A549 (cell line): ENCODE measurements at regions not wholly inside any gene's neighbourhood (a gene's known extent, or its start where the extent isn't known, plus 50 kb on each side); places are given as distances from the start of the nearest gene placed in this dataset.

Experiments used
- ATAC-seq, 2 experiments: fragments of 200-7000 bp in 1 of 2; fragments of >200 bp in 1 of 2; cut with Nextera tagmentation in 1 of 2; cut with Tn5 transposase in 1 of 2; 3 replicates each; pipeline versions ENCODE4 v1.8.0 to v1.9.1; 2018 to 2020; ENCODE audit warnings: mild to moderate bottlenecking in 1 of 2, moderate library complexity in 1 of 2
- CTCF ChIA-PET: fragments of 300-600 bp; sonication (Branson Sonifier 250); formaldehyde crosslinking; extraction: SDS; loops from one replicate; lab custom pipeline; 2021; ENCODE audit warnings: antibody characterized with exemption, inconsistent platforms; lab: Yijun Ruan, JAX
- POLR2A ChIA-PET: fragments of 350-600 bp; formaldehyde crosslinking; extraction: SDS; loops from one replicate; lab custom pipeline; 2021; ENCODE audit warnings: antibody characterized with exemption, inconsistent platforms; lab: Yijun Ruan, JAX
- DNase-seq, 2 experiments: peaks; one replicate each; pipeline versions ENCODE4 v3.0.0 to v3.0.0-alpha.2; 2011 to 2016; ENCODE audit warnings: low read depth in 1 of 2, low spot score in 1 of 2
- FAIRE-seq: peaks from 2 replicates; lab custom pipeline; 2011; peaks lifted over from hg19 to GRCh38; lab: Jason Lieb, UNC
- H3K27ac ChIP-seq, 2 experiments: fragments of >200 bp; sonication (Bioruptor Twin); formaldehyde crosslinking; 3 replicates each; pipeline ENCODE4 v1.5.1; 2016 to 2017
- H3K4me1 ChIP-seq: fragments of >200 bp; sonication (Bioruptor Twin); formaldehyde crosslinking; 3 replicates; pipeline ENCODE4 v1.6.1; 2016
- H3K4me2 ChIP-seq: fragments of >200 bp; sonication (Bioruptor Twin); formaldehyde crosslinking; 3 replicates; pipeline ENCODE4 v1.6.1; 2016
- H3K4me3 ChIP-seq: fragments of >200 bp; sonication (Bioruptor Twin); formaldehyde crosslinking; 3 replicates; pipeline ENCODE4 v1.5.1; 2016
- H3K9me3 ChIP-seq: fragments of >200 bp; sonication (Bioruptor Twin); formaldehyde crosslinking; 3 replicates; pipeline ENCODE4 v1.6.1; 2016
- CBX8 ChIP-seq: fragments of 200-600 bp; sonication (generic); IDR thresholded peaks from 2 replicates; pipeline ENCODE4 v1.6.1; 2016
- CHD4 ChIP-seq: fragments of 200-600 bp; sonication (generic); IDR thresholded peaks from 2 replicates; pipeline ENCODE4 v1.6.1; 2016; ENCODE audit warnings: antibody characterized with exemption, mild to moderate bottlenecking, borderline replicate concordance
- FOSB ChIP-seq: fragments of 250-450 bp; sonication (Bioruptor Pico); IDR thresholded peaks from 2 replicates; pipeline ENCODE4 v1.5.0; 2020; ENCODE audit warnings: mild to moderate bottlenecking, moderate library complexity
- HEYL ChIP-seq: fragments of 250-450 bp; sonication (Bioruptor Pico); IDR thresholded peaks from 2 replicates; pipeline ENCODE4 v1.8.0; 2021; ENCODE audit warnings: mild to moderate bottlenecking, moderate library complexity
- HOXB5 ChIP-seq: fragments of 250-450 bp; sonication (Bioruptor Pico); IDR thresholded peaks from 2 replicates; pipeline ENCODE4 v1.5.0; 2020; ENCODE audit warnings: mild to moderate bottlenecking, moderate library complexity
- JUNB ChIP-seq: fragments of >200 bp; sonication (Bioruptor Twin); formaldehyde crosslinking; IDR thresholded peaks from 2 replicates; pipeline ENCODE4 v1.6.1; 2016
- KDM1A ChIP-seq: fragments of 200-600 bp; sonication (generic); IDR thresholded peaks from 2 replicates; pipeline ENCODE4 v1.6.1; 2016; ENCODE audit warnings: low read depth, mild to moderate bottlenecking
- KDM5A ChIP-seq: fragments of 200-600 bp; sonication (generic); IDR thresholded peaks from 2 replicates; pipeline ENCODE4 v1.6.1; 2016; ENCODE audit warnings: antibody characterized with exemption, mild to moderate bottlenecking
- MAFK ChIP-seq: fragments of 450-650 bp; IDR thresholded peaks from 2 replicates; pipeline ENCODE4 v1.6.1; 2014; ENCODE audit not compliant: partially characterized antibody
- NFE2L2 ChIP-seq: fragments of 150-350 bp; conservative IDR thresholded peaks from 2 replicates; pipeline ENCODE4 v1.6.1; 2014; ENCODE audit warnings: low read length
- NPAS2 ChIP-seq: fragments of 250-450 bp; sonication (Bioruptor Pico); IDR thresholded peaks from 2 replicates; pipeline ENCODE4 v1.8.0; 2022; ENCODE audit warnings: mild to moderate bottlenecking, moderate library complexity, borderline replicate concordance
- PHF8 ChIP-seq: fragments of 200-600 bp; sonication (generic); IDR thresholded peaks from 2 replicates; pipeline ENCODE4 v1.6.1; 2016; ENCODE audit warnings: low read depth, mild to moderate bottlenecking, antibody characterized with exemption, moderate library complexity, borderline replicate concordance
- POLR2A ChIP-seq: IDR thresholded peaks from 2 replicates; pipeline ENCODE4 v1.6.1; 2012; ENCODE audit warnings: mild to moderate bottlenecking, low read length
- POLR2AphosphoS2 ChIP-seq: conservative IDR thresholded peaks from 2 replicates; pipeline ENCODE4 v1.6.1; 2012; ENCODE audit warnings: low read length, improper control_type of control experiment, inconsistent platforms
- RFX5 ChIP-seq: fragments of 450-650 bp; IDR thresholded peaks from 2 replicates; pipeline ENCODE4 v1.7.1; 2014; ENCODE audit warnings: antibody characterized with exemption, mild to moderate bottlenecking, moderate library complexity
- RNF2 ChIP-seq: fragments of 200-600 bp; sonication (generic); IDR thresholded peaks from 2 replicates; pipeline ENCODE4 v1.6.1; 2016; ENCODE audit warnings: low read depth, mild to moderate bottlenecking, antibody characterized with exemption, moderate library complexity, borderline replicate concordance
- SREBF2 ChIP-seq: fragments of 450-650 bp; IDR thresholded peaks from 2 replicates; pipeline ENCODE4 v1.6.1; 2014; ENCODE audit warnings: mild to moderate bottlenecking, moderate library complexity
- ZC3H11A ChIP-seq: fragments of 450-650 bp; IDR thresholded peaks from 2 replicates; pipeline ENCODE4 v1.6.1; 2014; ENCODE audit warnings: antibody characterized with exemption, mild to moderate bottlenecking
- ZFP36 ChIP-seq: fragments of 450-650 bp; IDR thresholded peaks from 2 replicates; pipeline ENCODE4 v1.6.1; 2014; ENCODE audit warnings: borderline replicate concordance; ENCODE audit not compliant: partially characterized antibody
- ZNF302 ChIP-seq: fragments of 250-450 bp; sonication (Bioruptor Pico); IDR thresholded peaks from 2 replicates; pipeline ENCODE4 v1.9.0; 2021; ENCODE audit warnings: inconsistent platforms, mild to moderate bottlenecking, moderate library complexity
- WGBS: methylation state at CpG from one replicate; pipeline ENCODE4 v1.1.6; 2017; ENCODE audit errors: missing lambda C conversion rate; 5-methylcytosine and 5-hydroxymethylcytosine counted together
- TF ChIP-seq, protein P1 (sequence below): IDR thresholded peaks from 2 replicates; pipeline ENCODE4 v1.6.1; 2012
- TF ChIP-seq, protein P2 (sequence below): IDR thresholded peaks from 2 replicates; pipeline ENCODE4 v1.6.1; 2012; ENCODE audit warnings: low read depth, borderline replicate concordance
- TF ChIP-seq, protein P3 (sequence below): fragments of 150-350 bp; IDR thresholded peaks from 2 replicates; pipeline ENCODE4 v1.6.1; 2014; ENCODE audit warnings: low read depth, mild to moderate bottlenecking, low read length
- TF ChIP-seq, protein P4 (sequence below): fragments of >200 bp; sonication (Bioruptor Twin); formaldehyde crosslinking; IDR thresholded peaks from 2 replicates; pipeline ENCODE4 v1.6.1; 2016
- TF ChIP-seq, protein P5 (sequence below): fragments of >200 bp; sonication (Bioruptor Twin); formaldehyde crosslinking; IDR thresholded peaks from 3 replicates; pipeline ENCODE4 v1.6.1; 2016

DNA sequence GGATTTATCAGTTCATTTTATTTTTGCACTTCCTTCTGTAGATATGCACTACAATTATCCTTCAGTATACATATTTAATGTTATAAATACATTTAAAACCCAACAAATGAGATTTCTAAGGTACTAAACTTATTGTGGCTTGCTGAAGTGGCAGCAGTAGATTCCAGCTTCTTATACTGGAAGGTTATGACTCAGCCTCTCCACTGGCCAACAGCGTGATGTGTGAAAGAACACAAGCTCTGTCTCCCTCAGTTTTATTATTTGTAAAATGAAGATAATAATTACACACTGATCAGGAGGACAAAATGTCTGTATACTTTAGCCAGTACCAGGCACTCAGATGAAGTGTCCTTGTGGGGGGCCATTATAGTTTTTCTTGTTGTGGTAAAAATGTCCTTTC lies 1147.1 kb downstream of the CNTNAP5 start:
- H3K4me2 ChIP-seq, result no peak overlapping the region
- CTCF ChIA-PET, result no interaction called here
- H3K27ac ChIP-seq, result no peak overlapping the region
- H3K4me3 ChIP-seq, result no peak overlapping the region
- H3K4me1 ChIP-seq, result no peaks in the 10 kb centered on the region
- FAIRE-seq, result no peak
- no peak for ATAC-seq
- H3K9me3 ChIP-seq, result no peaks in the 10 kb centered on the region
- no peak for DNase-seq
- no peak for TF ChIP-seq KDM1A
- POLR2A ChIA-PET, result no interaction called here
- WGBS, result 0% methylated on average over 1 of the region's 1 CpG

DNA sequence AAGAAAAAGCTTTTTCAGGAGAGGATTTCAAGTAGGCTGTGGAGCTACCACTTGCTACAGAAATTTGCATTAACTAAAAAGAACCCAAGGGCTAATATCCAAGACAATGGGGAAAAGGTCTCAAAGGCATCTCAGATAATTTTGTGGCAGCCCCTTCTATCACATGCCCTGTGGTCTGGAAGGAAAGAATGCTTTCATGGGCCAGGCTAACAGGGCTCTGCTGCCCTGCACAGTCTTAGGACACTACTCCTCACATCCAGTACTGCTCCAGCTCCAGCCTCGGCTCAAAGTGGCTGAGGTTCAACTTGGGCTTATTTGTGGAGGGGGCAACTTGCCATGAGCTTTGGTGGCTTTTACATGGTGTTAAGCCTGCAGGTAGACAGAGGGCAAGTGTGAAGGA lies 1150.3 kb downstream of the CNTNAP5 start:
- DNase-seq, result no peak
- Histone ChIP-seq H3K9me3 (no peaks in the 10 kb centered on the region), H3K4me1 (no peaks in the 10 kb centered on the region), H3K4me2 (no peak overlapping the region), H3K4me3 (no peak overlapping the region), H3K27ac (no peak overlapping the region)
- ChIA-PET POLR2A (no interaction called here), CTCF (interaction anchor here (1.3 kb wide), 1 partner anchor 18 kb away, joined by 3 read pairs; no protein-coding TSS in a partner anchor)
- no peak for FAIRE-seq
- ATAC-seq, result no peak
- no peak for TF ChIP-seq POLR2A
- no peak for TF ChIP-seq JUNB
- TF ChIP-seq, protein P1, sequence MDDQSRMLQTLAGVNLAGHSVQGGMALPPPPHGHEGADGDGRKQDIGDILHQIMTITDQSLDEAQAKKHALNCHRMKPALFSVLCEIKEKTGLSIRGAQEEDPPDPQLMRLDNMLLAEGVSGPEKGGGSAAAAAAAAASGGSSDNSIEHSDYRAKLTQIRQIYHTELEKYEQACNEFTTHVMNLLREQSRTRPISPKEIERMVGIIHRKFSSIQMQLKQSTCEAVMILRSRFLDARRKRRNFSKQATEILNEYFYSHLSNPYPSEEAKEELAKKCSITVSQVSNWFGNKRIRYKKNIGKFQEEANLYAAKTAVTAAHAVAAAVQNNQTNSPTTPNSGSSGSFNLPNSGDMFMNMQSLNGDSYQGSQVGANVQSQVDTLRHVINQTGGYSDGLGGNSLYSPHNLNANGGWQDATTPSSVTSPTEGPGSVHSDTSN, result no peak
- no peak for TF ChIP-seq HOXB5 (CRISPR knock-in tag)
- TF ChIP-seq NFE2L2, result no peak
- TF ChIP-seq POLR2AphosphoS2, result no peak
- TF ChIP-seq ZNF302 (CRISPR knock-in tag), result no peak
- no peak for TF ChIP-seq RFX5
- TF ChIP-seq RNF2, result no peak
- no peak for TF ChIP-seq FOSB (CRISPR knock-in tag)
- no peak for TF ChIP-seq KDM5A
- no peak for TF ChIP-seq CBX8
- TF ChIP-seq, protein P2, sequence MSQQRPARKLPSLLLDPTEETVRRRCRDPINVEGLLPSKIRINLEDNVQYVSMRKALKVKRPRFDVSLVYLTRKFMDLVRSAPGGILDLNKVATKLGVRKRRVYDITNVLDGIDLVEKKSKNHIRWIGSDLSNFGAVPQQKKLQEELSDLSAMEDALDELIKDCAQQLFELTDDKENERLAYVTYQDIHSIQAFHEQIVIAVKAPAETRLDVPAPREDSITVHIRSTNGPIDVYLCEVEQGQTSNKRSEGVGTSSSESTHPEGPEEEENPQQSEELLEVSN, result no peak
- TF ChIP-seq, protein P3, sequence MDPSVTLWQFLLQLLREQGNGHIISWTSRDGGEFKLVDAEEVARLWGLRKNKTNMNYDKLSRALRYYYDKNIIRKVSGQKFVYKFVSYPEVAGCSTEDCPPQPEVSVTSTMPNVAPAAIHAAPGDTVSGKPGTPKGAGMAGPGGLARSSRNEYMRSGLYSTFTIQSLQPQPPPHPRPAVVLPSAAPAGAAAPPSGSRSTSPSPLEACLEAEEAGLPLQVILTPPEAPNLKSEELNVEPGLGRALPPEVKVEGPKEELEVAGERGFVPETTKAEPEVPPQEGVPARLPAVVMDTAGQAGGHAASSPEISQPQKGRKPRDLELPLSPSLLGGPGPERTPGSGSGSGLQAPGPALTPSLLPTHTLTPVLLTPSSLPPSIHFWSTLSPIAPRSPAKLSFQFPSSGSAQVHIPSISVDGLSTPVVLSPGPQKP, result no peak
- WGBS, result 0% methylated on average over 1 of the region's 1 CpG

DNA sequence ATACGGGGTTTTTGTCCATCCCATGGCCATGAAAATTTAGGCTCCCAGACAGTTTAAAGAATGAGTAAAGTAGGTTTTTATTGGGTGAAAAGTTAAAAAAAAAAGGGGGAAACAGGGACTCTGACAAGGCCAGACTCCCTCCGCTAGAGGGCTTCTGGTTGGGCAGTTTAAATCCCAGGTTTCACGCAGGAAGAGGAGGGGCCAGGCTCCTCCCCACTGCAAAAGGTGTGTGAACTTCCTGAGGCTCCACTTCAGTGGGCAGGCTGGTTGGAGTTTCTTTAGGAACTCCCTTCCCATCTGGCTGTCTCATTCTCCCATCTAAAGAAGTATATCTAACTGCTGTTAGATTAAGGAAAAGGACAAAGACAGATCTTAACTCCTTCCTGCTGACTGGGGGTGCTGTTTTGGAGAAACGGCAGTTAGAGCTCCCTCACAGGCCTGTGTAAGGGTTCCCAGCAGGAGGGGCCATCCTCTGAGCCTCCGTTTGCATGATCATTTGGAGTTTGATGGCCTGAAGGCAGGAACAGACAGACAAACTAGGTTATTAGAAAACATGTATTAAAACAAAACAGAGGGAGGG lies 1160.7 kb downstream of the CNTNAP5 start:
- Histone ChIP-seq H3K9me3 (no peaks in the 10 kb centered on the region), H3K4me1 (no peaks in the 10 kb centered on the region), H3K4me2 (no peak overlapping the region), H3K4me3 (no peak overlapping the region), H3K27ac (no peak overlapping the region)
- WGBS, result 23% methylated on average over 5 of the region's 5 CpGs
- FAIRE-seq (no peak), ATAC-seq (no peak), DNase-seq (no peak)
- no peak for TF ChIP-seq RFX5
- TF ChIP-seq CHD4, result no peak
- no peak for TF ChIP-seq ZFP36
- no peak for TF ChIP-seq ZNF302 (CRISPR knock-in tag)
- TF ChIP-seq ZC3H11A, result no peak
- ChIA-PET CTCF (no interaction called here), POLR2A (no interaction called here)

DNA sequence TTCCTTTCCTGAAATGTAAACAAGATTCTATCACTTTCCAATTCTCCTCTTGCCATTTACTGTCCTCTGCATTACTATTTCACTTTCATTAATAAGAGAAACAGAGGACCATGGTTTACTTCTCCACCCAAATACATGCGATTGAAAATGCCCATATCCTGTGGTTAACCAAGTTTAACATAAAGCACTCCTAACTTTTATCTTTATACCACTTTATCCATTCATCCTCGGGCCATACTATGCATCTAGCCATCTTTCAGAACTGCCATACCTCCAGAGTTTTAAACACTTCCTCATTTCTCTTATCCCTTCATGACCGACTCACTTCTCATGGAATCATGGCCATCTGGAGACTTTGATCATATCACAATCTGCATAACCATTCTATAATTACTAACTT lies 1182.3 kb downstream of the CNTNAP5 start:
- Histone ChIP-seq H3K4me1 (no peaks in the 10 kb centered on the region), H3K4me2 (no peak overlapping the region), H3K27ac (no peak overlapping the region), H3K9me3 (no peaks in the 10 kb centered on the region; the same call in 2 of the 3 replicates), H3K4me3 (no peak overlapping the region)
- DNase-seq (no peak), ATAC-seq (no peak), FAIRE-seq (no peak)
- CTCF ChIA-PET, result no interaction called here
- TF ChIP-seq NPAS2 (no peak), KDM1A (no peak), CBX8 (no peak), PHF8 (no peak), MAFK (no peak), HEYL (CRISPR knock-in tag) (no peak), HOXB5 (CRISPR knock-in tag) (no peak), SREBF2 (no peak)
- TF ChIP-seq, protein P4, sequence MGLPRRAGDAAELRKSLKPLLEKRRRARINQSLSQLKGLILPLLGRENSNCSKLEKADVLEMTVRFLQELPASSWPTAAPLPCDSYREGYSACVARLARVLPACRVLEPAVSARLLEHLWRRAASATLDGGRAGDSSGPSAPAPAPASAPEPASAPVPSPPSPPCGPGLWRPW, result no peak
- TF ChIP-seq, protein P1, result no peak
- TF ChIP-seq, protein P5, sequence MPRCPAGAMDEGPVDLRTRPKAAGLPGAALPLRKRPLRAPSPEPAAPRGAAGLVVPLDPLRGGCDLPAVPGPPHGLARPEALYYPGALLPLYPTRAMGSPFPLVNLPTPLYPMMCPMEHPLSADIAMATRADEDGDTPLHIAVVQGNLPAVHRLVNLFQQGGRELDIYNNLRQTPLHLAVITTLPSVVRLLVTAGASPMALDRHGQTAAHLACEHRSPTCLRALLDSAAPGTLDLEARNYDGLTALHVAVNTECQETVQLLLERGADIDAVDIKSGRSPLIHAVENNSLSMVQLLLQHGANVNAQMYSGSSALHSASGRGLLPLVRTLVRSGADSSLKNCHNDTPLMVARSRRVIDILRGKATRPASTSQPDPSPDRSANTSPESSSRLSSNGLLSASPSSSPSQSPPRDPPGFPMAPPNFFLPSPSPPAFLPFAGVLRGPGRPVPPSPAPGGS, result no peak
- POLR2A ChIA-PET, result no interaction called here
- 3% methylated on average over 3 of the region's 3 CpGs for WGBS
